A549 (cell line): ENCODE measurements at regions not wholly inside any gene's neighbourhood (a gene's known extent, or its start where the extent isn't known, plus 50 kb on each side); places are given as distances from the start of the nearest gene placed in this dataset.

Experiments used
- CEBPB ChIP-seq, 2 experiments: fragments of >200 bp in 1 of 2; sonication (Bioruptor Twin) in 1 of 2; formaldehyde crosslinking in 1 of 2; IDR thresholded peaks; 2 replicates each; pipeline ENCODE4 v1.6.1; 2012 to 2016
- CTCF ChIP-seq: fragments of >200 bp; sonication (Bioruptor Twin); formaldehyde crosslinking; IDR thresholded peaks from 3 replicates; pipeline ENCODE4 v1.5.1; 2016
- EHMT2 ChIP-seq: fragments of 200-600 bp; sonication (generic); IDR thresholded peaks from 2 replicates; pipeline ENCODE4 v1.6.1; 2016; ENCODE audit warnings: antibody characterized with exemption, low read depth, mild to moderate bottlenecking, moderate library complexity
- ELK1 ChIP-seq: fragments of 150-350 bp; IDR thresholded peaks from 2 replicates; pipeline ENCODE4 v1.6.1; 2014; ENCODE audit warnings: low read depth, mild to moderate bottlenecking, low read length
- EP300 ChIP-seq, 2 experiments: fragments of >200 bp; sonication (Bioruptor Twin); formaldehyde crosslinking; IDR thresholded peaks; 2 replicates in 1 of 2; 3 replicates in 1 of 2; pipeline ENCODE4 v1.6.1; 2016 to 2017
- HDAC2 ChIP-seq: fragments of 200-600 bp; sonication (generic); IDR thresholded peaks from 2 replicates; pipeline ENCODE4 v1.6.1; 2016
- MAX ChIP-seq: IDR thresholded peaks from 2 replicates; pipeline ENCODE4 v1.6.1; 2012
- PBX3 ChIP-seq: IDR thresholded peaks from 2 replicates; pipeline ENCODE4 v1.6.1; 2012
- POLR2A ChIP-seq: IDR thresholded peaks from 2 replicates; pipeline ENCODE4 v1.6.1; 2012; ENCODE audit warnings: mild to moderate bottlenecking, low read length
- RAD21 ChIP-seq, 2 experiments: fragments of >200 bp in 1 of 2; sonication (Bioruptor Twin) in 1 of 2; formaldehyde crosslinking in 1 of 2; IDR thresholded peaks in 1 of 2; conservative IDR thresholded peaks in 1 of 2; 2 replicates in 1 of 2; 3 replicates in 1 of 2; pipeline ENCODE4 v1.6.1; 2012 to 2018; ENCODE audit warnings: inconsistent platforms in 1 of 2
- RFX5 ChIP-seq: fragments of 450-650 bp; IDR thresholded peaks from 2 replicates; pipeline ENCODE4 v1.7.1; 2014; ENCODE audit warnings: antibody characterized with exemption, mild to moderate bottlenecking, moderate library complexity
- USF2 ChIP-seq: fragments of 450-650 bp; IDR thresholded peaks from 2 replicates; pipeline ENCODE4 v1.6.1; 2014; ENCODE audit warnings: antibody characterized with exemption

GRCh38 chr12:20044846-20045245 lies 323.5 kb upstream of the PDE3A start:
- TF ChIP-seq CTCF (no peak), EP300 (IDR thresholded peaks at IDR 0.05) (no peak), HDAC2 (no peak), ELK1 (no peak), RFX5 (no peak), PBX3 (no peak), EHMT2 (no peak), MAX (no peak), RAD21 (conservative IDR thresholded peaks at IDR 0.05 in 1 of 2, IDR thresholded peaks at IDR 0.05 in 1 of 2) (no peak), POLR2A (no peak), CEBPB (IDR thresholded peaks at IDR 0.05) (no peak), USF2 (no peak)
